MM.1S (cell line): ENCODE measurements at regions not wholly inside any gene's neighbourhood (a gene's known extent, or its start where the extent isn't known, plus 50 kb on each side); places are given as distances from the start of the nearest gene placed in this dataset.

ENCODE experiments used
- EZH2 ChIP-seq: fragments of 300-600 bp; sonication (generic); optimal IDR thresholded peaks from 2 replicates; pipeline ENCODE3; 2017; ENCODE audit warnings: low read depth, mild to moderate bottlenecking, antibody characterized with exemption, low read length, mixed read lengths
- TF ChIP-seq, protein P1 (sequence below): fragments of 300-600 bp; sonication (generic); IDR thresholded peaks from 2 replicates; pipeline ENCODE4 v1.5.1; 2016; ENCODE audit warnings: antibody characterized with exemption, low read length, mixed read lengths

DNA sequence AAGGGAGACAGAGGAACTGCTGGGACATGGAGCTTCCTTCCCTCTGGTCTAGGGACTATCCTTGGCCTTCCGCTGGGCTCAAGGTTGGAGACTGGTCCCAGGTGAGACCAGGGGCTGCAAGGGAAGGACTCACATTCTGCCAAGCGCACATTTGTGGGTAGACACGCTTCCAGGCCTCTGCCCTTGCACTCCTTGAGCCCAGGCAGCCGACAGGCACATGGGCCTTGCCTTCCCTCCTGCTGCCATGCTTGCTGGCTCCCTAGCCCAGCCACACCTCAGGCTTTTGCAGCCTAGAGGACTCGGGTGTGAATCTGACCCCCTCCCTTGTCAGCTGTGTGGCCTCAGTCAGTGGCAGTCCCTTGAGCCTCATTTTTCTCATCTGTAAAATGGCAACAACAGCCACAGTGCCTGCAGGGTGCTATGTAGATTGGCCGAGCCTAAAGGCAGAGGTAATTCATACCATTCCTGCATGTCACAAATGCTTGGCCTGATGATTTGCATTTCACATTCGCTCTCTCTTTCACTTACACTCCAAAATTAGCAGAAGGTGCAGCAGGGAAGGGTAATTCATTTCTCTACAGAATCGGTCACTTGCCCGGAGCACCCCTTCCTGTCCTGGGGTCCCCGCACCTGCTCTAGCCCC, 57.6 kb upstream of the NECTIN1 start:
- TF ChIP-seq, protein P1, sequence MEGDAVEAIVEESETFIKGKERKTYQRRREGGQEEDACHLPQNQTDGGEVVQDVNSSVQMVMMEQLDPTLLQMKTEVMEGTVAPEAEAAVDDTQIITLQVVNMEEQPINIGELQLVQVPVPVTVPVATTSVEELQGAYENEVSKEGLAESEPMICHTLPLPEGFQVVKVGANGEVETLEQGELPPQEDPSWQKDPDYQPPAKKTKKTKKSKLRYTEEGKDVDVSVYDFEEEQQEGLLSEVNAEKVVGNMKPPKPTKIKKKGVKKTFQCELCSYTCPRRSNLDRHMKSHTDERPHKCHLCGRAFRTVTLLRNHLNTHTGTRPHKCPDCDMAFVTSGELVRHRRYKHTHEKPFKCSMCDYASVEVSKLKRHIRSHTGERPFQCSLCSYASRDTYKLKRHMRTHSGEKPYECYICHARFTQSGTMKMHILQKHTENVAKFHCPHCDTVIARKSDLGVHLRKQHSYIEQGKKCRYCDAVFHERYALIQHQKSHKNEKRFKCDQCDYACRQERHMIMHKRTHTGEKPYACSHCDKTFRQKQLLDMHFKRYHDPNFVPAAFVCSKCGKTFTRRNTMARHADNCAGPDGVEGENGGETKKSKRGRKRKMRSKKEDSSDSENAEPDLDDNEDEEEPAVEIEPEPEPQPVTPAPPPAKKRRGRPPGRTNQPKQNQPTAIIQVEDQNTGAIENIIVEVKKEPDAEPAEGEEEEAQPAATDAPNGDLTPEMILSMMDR = no peak
- no peak for TF ChIP-seq EZH2
